ENCODE measurements at regions not wholly inside any gene's neighbourhood (a gene's known extent, or its start where the extent isn't known, plus 50 kb on each side); places are given as distances from the start of the nearest gene placed in this dataset.

DNA sequence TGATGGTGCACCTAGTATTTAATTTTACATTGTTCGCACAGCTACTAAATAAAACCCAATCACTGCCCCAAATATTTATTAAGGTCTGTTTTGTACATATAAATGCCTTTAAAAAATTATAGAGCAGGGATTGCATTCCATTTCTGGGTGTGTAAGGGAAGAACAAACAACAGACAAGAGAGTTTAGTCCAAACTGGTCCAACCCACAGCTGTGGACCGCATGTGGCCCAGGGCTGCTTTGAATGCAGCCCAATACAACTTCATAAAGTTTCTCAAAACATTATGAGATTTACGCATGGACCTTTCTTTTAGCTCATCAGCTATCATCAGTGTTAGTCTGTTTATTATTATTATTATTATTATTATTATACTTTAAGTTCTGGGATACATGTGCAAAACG, 114.8 kb upstream of the LRATD1 start:
- no peaks in the 10 kb centered on the region for H3K36me3 ChIP-seq

DNA sequence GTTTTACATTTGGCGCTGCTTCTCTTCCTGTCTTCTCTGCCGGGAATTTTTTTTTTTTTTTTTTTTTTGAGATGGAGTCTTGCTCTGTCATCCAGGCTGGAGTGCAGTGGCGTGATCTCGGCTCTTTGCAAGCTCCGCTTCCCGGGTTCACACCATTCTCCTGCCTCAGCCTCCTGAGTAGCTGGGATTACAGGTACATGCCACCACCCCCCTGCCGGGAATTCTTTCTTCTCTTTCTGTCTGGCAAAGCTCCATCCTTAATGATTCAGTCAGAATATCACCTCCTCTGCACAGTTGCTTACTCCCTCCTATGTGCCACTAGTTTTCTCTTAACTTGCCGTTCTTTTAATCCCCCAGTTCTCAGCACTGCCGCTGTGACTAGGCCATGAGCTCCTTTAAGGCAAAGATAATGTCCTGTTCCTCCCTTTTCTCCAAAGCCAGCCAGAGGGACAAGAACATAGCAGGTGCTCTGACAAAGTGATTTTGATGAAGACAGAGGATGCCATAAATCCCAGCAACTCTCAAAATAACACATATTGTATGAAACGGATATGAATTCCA, 112.1 kb upstream of the LRATD1 start:
- Histone ChIP-seq H3K36me3 (no peaks in the 10 kb centered on the region), H3K27ac (no peak overlapping the region), H3K4me3 (ENCODE audit: low read depth, low read length) (no peak overlapping the region), H3K27me3 (ENCODE audit: insufficient read depth, low read depth, severe bottlenecking) (no peaks in the 10 kb centered on the region), H3K9me3 (ENCODE audit: severe bottlenecking) (no peaks in the 10 kb centered on the region)
- no peak for DNase-seq
- TF ChIP-seq CTCF (IDR thresholded peaks at IDR 0.05; ENCODE audit: low read depth, low read length): no peak

More for the DNA sequence above, 114.8 kb upstream of the LRATD1 start:
- DNase-seq: no peak
- Histone ChIP-seq H3K4me3 (ENCODE audit: low read depth, low read length) (no peak overlapping the region), H3K27me3 (ENCODE audit: insufficient read depth, low read depth, severe bottlenecking) (no peaks in the 10 kb centered on the region), H3K27ac (no peak overlapping the region), H3K9me3 (ENCODE audit: severe bottlenecking) (no peaks in the 10 kb centered on the region)
- TF ChIP-seq CTCF (IDR thresholded peaks at IDR 0.05; ENCODE audit: low read depth, low read length): no peak

- no peak for DNase-seq
- Histone ChIP-seq H3K27ac (no peak overlapping the region), H3K4me3 (ENCODE audit: low read depth, low read length) (no peak overlapping the region), H3K27me3 (ENCODE audit: insufficient read depth, low read depth, severe bottlenecking) (no peaks in the 10 kb centered on the region), H3K36me3 (no peaks in the 10 kb centered on the region), H3K9me3 (ENCODE audit: severe bottlenecking) (no peaks in the 10 kb centered on the region)
- TF ChIP-seq CTCF (IDR thresholded peaks at IDR 0.05; ENCODE audit: low read depth, low read length): no peak
These were observed 108.3 kb upstream of the LRATD1 start for GRCh38 chr2:14524041-14524802.

GRCh38 chr2:14524803-14525080, 107.8 kb upstream of the LRATD1 start:
- Histone ChIP-seq H3K36me3 (no peaks in the 10 kb centered on the region), H3K27me3 (ENCODE audit: insufficient read depth, low read depth, severe bottlenecking) (no peaks in the 10 kb centered on the region), H3K9me3 (ENCODE audit: severe bottlenecking) (no peaks in the 10 kb centered on the region), H3K4me3 (ENCODE audit: low read depth, low read length) (no peak overlapping the region), H3K27ac (no peak overlapping the region)
- TF ChIP-seq CTCF (IDR thresholded peaks at IDR 0.05; ENCODE audit: low read depth, low read length): no peak
- DNase-seq: no peak

- Histone ChIP-seq H3K9me3 (ENCODE audit: severe bottlenecking) (no peaks in the 10 kb centered on the region), H3K27ac (no peak overlapping the region), H3K36me3 (no peaks in the 10 kb centered on the region), H3K27me3 (ENCODE audit: insufficient read depth, low read depth, severe bottlenecking) (no peaks in the 10 kb centered on the region), H3K4me3 (ENCODE audit: low read depth, low read length) (no peak overlapping the region)
- no peak for DNase-seq
- no peak for TF ChIP-seq CTCF (IDR thresholded peaks at IDR 0.05; ENCODE audit: low read depth, low read length)
These were observed 102.0 kb upstream of the LRATD1 start for GRCh38 chr2:14530506-14530905.
